ENCODE measurements at regions not wholly inside any gene's neighbourhood (a gene's known extent, or its start where the extent isn't known, plus 50 kb on each side); places are given as distances from the start of the nearest gene placed in this dataset.

DNA sequence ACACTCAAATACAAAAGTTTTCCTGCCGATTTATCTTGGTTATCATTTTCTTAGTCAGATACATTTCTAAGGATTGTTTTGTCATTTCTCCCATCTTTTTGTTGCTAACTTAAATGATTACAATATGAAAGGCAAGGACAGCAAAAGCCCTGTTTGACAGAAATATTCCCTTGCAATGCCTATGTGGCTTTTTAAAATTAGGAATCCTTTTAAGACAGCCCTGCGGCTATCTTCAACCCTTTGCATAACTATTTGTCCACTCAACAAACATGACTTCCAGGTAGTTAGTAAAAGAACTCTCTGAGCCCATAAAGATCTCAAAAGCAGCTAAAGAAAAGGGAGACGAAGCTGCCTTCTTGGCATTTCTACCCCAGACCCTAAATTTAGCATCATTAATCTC, 179.7 kb upstream of the CDH20 start:
- H3K4ac ChIP-seq (ENCODE audit: low read depth, low read length), result no peak overlapping the region
- H3K18ac ChIP-seq (ENCODE audit: insufficient read length, low read depth, low read length), result no peak overlapping the region
- no peaks in the 10 kb centered on the region for H3K27me3 ChIP-seq (ENCODE audit: insufficient read depth, low read length)
- H4K91ac ChIP-seq (ENCODE audit: insufficient read length, low read depth, low read length), result no peak overlapping the region
- H3K27ac Mint-ChIP-seq, result no peak overlapping the region
- H2AFZ ChIP-seq (ENCODE audit: low read length), result no peak overlapping the region
- no peaks in the 10 kb centered on the region for H3K9me3 Mint-ChIP-seq
- no peak overlapping the region for H3K14ac ChIP-seq (ENCODE audit: insufficient read depth, low read length)
- H3K79me2 ChIP-seq (ENCODE audit: insufficient read depth, low read length), result no peaks in the 10 kb centered on the region
- no peaks in the 10 kb centered on the region for H3K36me3 Mint-ChIP-seq (ENCODE audit: insufficient read depth in 1 of 3, low read depth in 3 of 3)
- no peak overlapping the region for H2BK120ac ChIP-seq (ENCODE audit: low read depth, low read length, poor library complexity, severe bottlenecking)
- no peak overlapping the region for H3K56ac ChIP-seq (ENCODE audit: insufficient read length, low read depth, low read length)
- H2BK5ac ChIP-seq (ENCODE audit: insufficient read length, low read length), result no peak overlapping the region
- no peak overlapping the region for H2AK5ac ChIP-seq (ENCODE audit: insufficient read length, low read length)
- H3K4me2 ChIP-seq (ENCODE audit: insufficient read depth, insufficient read length, low read length), result no peak overlapping the region
- 0 out of 4 replicates have a peak, but pooled peaks cover 0 to 2% of the 10 kb centered on the region in 2 experiments for H3K4me1 Mint-ChIP-seq
- no peak overlapping the region for H3K23ac ChIP-seq (ENCODE audit: insufficient read length, low read depth, low read length)
- H4K8ac ChIP-seq (replicated peaks; ENCODE audit: insufficient read length, low read depth, low read length), result no peak overlapping the region
- no peak overlapping the region for H2BK12ac ChIP-seq (ENCODE audit: insufficient read length, low read depth, low read length)
- no peak overlapping the region for H2BK15ac ChIP-seq (ENCODE audit: low read depth, low read length)
- no peak for DNase-seq
- no peak overlapping the region for H3T11ph ChIP-seq (ENCODE audit: low read length)
- H3K4me1 ChIP-seq (ENCODE audit: insufficient read depth, low read length), result no peaks in the 10 kb centered on the region
- peaks cover 2% of the 10 kb centered on the region; the same call in 1 of the 2 replicates for H3K27me3 Mint-ChIP-seq (ENCODE audit: low read depth)
- H4K20me1 ChIP-seq (ENCODE audit: control insufficient read depth, insufficient read depth, insufficient read length), result no peaks in the 10 kb centered on the region
- H3K23me2 ChIP-seq (ENCODE audit: insufficient read length, low read depth, low read length, poor library complexity, severe bottlenecking), result no peaks in the 10 kb centered on the region
- no peak overlapping the region for H2BK20ac ChIP-seq (ENCODE audit: low read depth, low read length, poor library complexity, severe bottlenecking)
- no CpG with 5 or more reads among the region's 3 CpGs for WGBS (ENCODE audit: extremely low coverage, insufficient read length, low lambda C conversion rate)
- H3K79me1 ChIP-seq (ENCODE audit: insufficient read depth, low read depth, low read length, poor library complexity, severe bottlenecking), result no peaks in the 10 kb centered on the region
- TF ChIP-seq, protein P1, sequence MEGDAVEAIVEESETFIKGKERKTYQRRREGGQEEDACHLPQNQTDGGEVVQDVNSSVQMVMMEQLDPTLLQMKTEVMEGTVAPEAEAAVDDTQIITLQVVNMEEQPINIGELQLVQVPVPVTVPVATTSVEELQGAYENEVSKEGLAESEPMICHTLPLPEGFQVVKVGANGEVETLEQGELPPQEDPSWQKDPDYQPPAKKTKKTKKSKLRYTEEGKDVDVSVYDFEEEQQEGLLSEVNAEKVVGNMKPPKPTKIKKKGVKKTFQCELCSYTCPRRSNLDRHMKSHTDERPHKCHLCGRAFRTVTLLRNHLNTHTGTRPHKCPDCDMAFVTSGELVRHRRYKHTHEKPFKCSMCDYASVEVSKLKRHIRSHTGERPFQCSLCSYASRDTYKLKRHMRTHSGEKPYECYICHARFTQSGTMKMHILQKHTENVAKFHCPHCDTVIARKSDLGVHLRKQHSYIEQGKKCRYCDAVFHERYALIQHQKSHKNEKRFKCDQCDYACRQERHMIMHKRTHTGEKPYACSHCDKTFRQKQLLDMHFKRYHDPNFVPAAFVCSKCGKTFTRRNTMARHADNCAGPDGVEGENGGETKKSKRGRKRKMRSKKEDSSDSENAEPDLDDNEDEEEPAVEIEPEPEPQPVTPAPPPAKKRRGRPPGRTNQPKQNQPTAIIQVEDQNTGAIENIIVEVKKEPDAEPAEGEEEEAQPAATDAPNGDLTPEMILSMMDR (conservative IDR thresholded peaks at IDR 0.05), result no peak
- no peak overlapping the region for H3K27ac ChIP-seq (ENCODE audit: insufficient read length, low read depth, low read length)
- no peak overlapping the region for H4K5ac ChIP-seq (ENCODE audit: insufficient read length, low read depth, low read length)
- H3K9me3 ChIP-seq (ENCODE audit: control insufficient read depth, low read depth, low read length), result no peaks in the 10 kb centered on the region
- no peak overlapping the region for H3K9ac ChIP-seq (ENCODE audit: extremely low read depth, insufficient read length, low read length)
- H3K4me3 Mint-ChIP-seq, result no peak overlapping the region
